B cell (primary cell): ENCODE measurements at regions not wholly inside any gene's neighbourhood (a gene's known extent, or its start where the extent isn't known, plus 50 kb on each side); places are given as distances from the start of the nearest gene placed in this dataset.

Source experiments
- ATAC-seq: fragments of 200-7000 bp; cut with Tn5 transposase; one replicate; pipeline ENCODE4 v1.10.0; 2021; ENCODE audit warnings: low read depth, mild to moderate bottlenecking, moderate number of reproducible peaks, moderate library complexity
- CTCF ChIA-PET: fragments of 350-600 bp; sonication (Branson Sonifier 250); formaldehyde crosslinking; loops from one replicate; lab custom pipeline; 2021; ENCODE audit warnings: antibody characterized with exemption, inconsistent platforms; lab: Charles Lee
- POLR2A ChIA-PET: fragments of 350-600 bp; sonication (Branson Sonifier 250); formaldehyde crosslinking; loops from one replicate; lab custom pipeline; 2021; ENCODE audit warnings: antibody characterized with exemption; lab: Charles Lee
- DNase-seq: peaks from one replicate; pipeline ENCODE4 v3.0.0; 2013
- H2AFZ ChIP-seq: 2 replicates; pipeline ENCODE4 v1.6.1; 2012; ENCODE audit warnings: mild to moderate bottlenecking, low read depth, low read length; ENCODE audit not compliant: insufficient read depth, poor library complexity, severe bottlenecking
- H3K27ac ChIP-seq, 2 donors: 1 replicate in 1 of 2; 2 replicates in 1 of 2; pipeline ENCODE4 v1.5.1; 2012 to 2013; ENCODE audit warnings: low read length in 2 of 2, mild to moderate bottlenecking in 2 of 2, moderate library complexity in 1 of 2
- H3K27me3 ChIP-seq, 4 experiments: fragments of 200-600 bp in 1 of 4; sonication (generic) in 1 of 4; replicated peaks in 1 of 4; 1 replicate in 2 of 4; 2 replicates in 2 of 4; pipeline versions ENCODE4 v1.6.1 to v1.7.0; 2013 to 2016; ENCODE audit warnings: low read length in 3 of 4, mild to moderate bottlenecking in 2 of 4, mixed read lengths in 1 of 4, moderate library complexity in 1 of 4; ENCODE audit not compliant: insufficient read depth in 4 of 4, control insufficient read depth in 3 of 4; ENCODE audit errors: control extremely low read depth in 1 of 4
- H3K36me3 ChIP-seq, 2 experiments: replicated peaks in 1 of 2; 1 replicate in 1 of 2; 2 replicates in 1 of 2; pipeline versions ENCODE4 v1.6.1 to v1.7.1; 2013; ENCODE audit warnings: low read length in 1 of 2; ENCODE audit not compliant: insufficient read depth in 2 of 2, control insufficient read depth in 1 of 2; ENCODE audit errors: control extremely low read depth in 1 of 2, extremely low read depth in 1 of 2
- H3K4me1 ChIP-seq, 2 donors: fragments of 200-600 bp in 1 of 2; sonication (generic) in 1 of 2; 1 replicate in 1 of 2; 2 replicates in 1 of 2; pipeline versions ENCODE4 v1.5.1 to v1.6.1; 2013 to 2017; ENCODE audit warnings: low read length in 2 of 2; ENCODE audit not compliant: control insufficient read depth in 2 of 2, insufficient read depth in 2 of 2
- H3K4me2 ChIP-seq: replicated peaks from 2 replicates; pipeline ENCODE3; 2012; ENCODE audit warnings: mild to moderate bottlenecking, low read depth, low read length; ENCODE audit not compliant: poor library complexity, severe bottlenecking
- H3K4me3 ChIP-seq, 5 experiments: fragments of 200-600 bp in 1 of 5; sonication (generic) in 1 of 5; 1 replicate in 3 of 5; 2 replicates in 2 of 5; pipeline versions ENCODE4 v1.5.1 to v1.7.0; 2011 to 2016; ENCODE audit warnings: low read length in 4 of 5, mild to moderate bottlenecking in 4 of 5, low read depth in 2 of 5, control low read depth in 1 of 5, moderate library complexity in 1 of 5; ENCODE audit not compliant: insufficient read depth in 1 of 5; ENCODE audit errors: control extremely low read depth in 1 of 5, extremely low read depth in 1 of 5
- H3K79me2 ChIP-seq: fragments of 200-600 bp; sonication (generic); one replicate; pipeline ENCODE4 v1.6.0; 2016; ENCODE audit warnings: low read length; ENCODE audit not compliant: control insufficient read depth, insufficient read depth
- H3K9ac ChIP-seq: fragments of 200-600 bp; sonication (generic); 2 replicates; pipeline ENCODE4 v1.6.1; 2017; ENCODE audit warnings: mild to moderate bottlenecking, low read length, moderate library complexity
- H3K9me3 ChIP-seq, 3 donors: one replicate each; pipeline versions ENCODE4 v1.6.1 to v1.7.1; 2013; ENCODE audit warnings: low read length in 2 of 3; ENCODE audit not compliant: control insufficient read depth in 2 of 3, insufficient read depth in 1 of 3; ENCODE audit errors: control extremely low read depth in 1 of 3
- H4K20me1 ChIP-seq: 2 replicates; pipeline ENCODE4 v1.6.0; 2012; ENCODE audit warnings: mild to moderate bottlenecking, low read length; ENCODE audit not compliant: insufficient read depth, control insufficient read depth, poor library complexity, severe bottlenecking
- H3K27ac Mint-ChIP-seq: one replicate; pipeline ENCODE4 v1.8.0; 2021; ENCODE audit warnings: mixed read lengths
- H3K27me3 Mint-ChIP-seq: one replicate; pipeline ENCODE4 v1.8.0; 2021; ENCODE audit warnings: mixed read lengths
- H3K4me1 Mint-ChIP-seq: one replicate; pipeline ENCODE4 v1.8.0; 2021; ENCODE audit warnings: mixed read lengths
- H3K4me3 Mint-ChIP-seq: one replicate; pipeline ENCODE4 v1.8.0; 2021; ENCODE audit warnings: mixed read lengths
- H3K9me3 Mint-ChIP-seq: one replicate; pipeline ENCODE4 v1.8.0; 2022; ENCODE audit warnings: mixed read lengths; ENCODE audit not compliant: insufficient read depth
- EZH2 ChIP-seq: IDR thresholded peaks from 2 replicates; pipeline ENCODE4 v1.6.1; 2012; ENCODE audit warnings: borderline replicate concordance, low read depth, mild to moderate bottlenecking, moderate library complexity, low read length; ENCODE audit not compliant: insufficient read depth, poor library complexity, severe bottlenecking
- WGBS: methylation state at CpG from one replicate; pipeline ENCODE4 v1.1.5; 2013; ENCODE audit warnings: missing lambda C conversion rate; ENCODE audit not compliant: insufficient coverage; 5-methylcytosine and 5-hydroxymethylcytosine counted together
- intact Hi-C: fragments of 100-400 bp; cut with micrococcal nuclease; formaldehyde crosslinking; loops from one replicate; pipeline ENCODE4 v1.10.0; 2022
- TF ChIP-seq, protein P1 (sequence below): fragments of 200-600 bp; IDR thresholded peaks from one replicate; pipeline ENCODE4 v1.8.0; 2022; ENCODE audit warnings: antibody characterized with exemption, mild to moderate bottlenecking

DNA sequence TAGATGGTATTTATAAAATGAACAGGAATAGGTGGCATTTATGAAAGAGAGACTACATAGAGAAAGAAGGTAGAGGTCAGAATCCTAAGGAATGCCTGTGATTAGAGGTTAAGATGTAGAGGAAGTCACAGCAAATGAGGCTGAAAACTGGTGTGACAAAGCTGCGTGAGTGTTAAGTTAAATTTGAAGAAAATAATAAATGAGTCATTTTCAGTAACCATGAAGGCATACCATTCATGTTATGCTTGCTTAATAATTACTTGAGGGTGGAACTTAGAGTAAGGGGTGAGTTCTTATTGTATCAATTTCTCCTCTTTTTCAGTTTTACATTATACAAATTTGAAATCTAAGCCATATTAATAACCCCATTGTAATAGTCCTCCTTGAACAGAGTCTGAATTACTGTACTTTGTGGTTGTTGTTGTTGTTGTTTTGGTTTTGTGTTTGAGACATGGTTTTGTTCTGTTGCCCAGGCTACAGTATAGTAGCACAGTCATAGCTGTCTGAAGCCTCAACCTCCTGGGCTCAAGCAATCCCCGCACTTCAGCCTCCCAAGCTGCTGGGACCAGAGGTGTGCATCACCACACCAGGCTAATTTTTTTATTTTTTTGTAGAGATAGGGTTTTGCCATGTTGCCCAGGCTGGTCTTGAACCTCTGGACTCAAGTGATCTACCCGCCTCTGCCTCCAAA lies 761.5 kb downstream of the GALC start:
- DNase-seq (no peak), ATAC-seq (no peak)
- H4K20me1 ChIP-seq: no peaks in the 10 kb centered on the region
- H3K4me2 ChIP-seq: no peak overlapping the region
- Mint-ChIP-seq H3K9me3 (peaks cover 14% of the 10 kb centered on the region), H3K4me3 (no peak overlapping the region), H3K4me1 (no peaks in the 10 kb centered on the region), H3K27ac (no peak overlapping the region), H3K27me3 (no peaks in the 10 kb centered on the region)
- no peak overlapping the region for H3K4me3 ChIP-seq
- intact Hi-C loops: no loop called here
- H3K27me3 ChIP-seq: no peaks in the 10 kb centered on the region
- H3K79me2 ChIP-seq: no peaks in the 10 kb centered on the region
- no peak overlapping the region for H2AFZ ChIP-seq
- H3K36me3 ChIP-seq: no peaks in the 10 kb centered on the region
- ChIA-PET POLR2A (no interaction called here), CTCF (no interaction called here)
- TF ChIP-seq EZH2: no peak
- TF ChIP-seq, protein P1, sequence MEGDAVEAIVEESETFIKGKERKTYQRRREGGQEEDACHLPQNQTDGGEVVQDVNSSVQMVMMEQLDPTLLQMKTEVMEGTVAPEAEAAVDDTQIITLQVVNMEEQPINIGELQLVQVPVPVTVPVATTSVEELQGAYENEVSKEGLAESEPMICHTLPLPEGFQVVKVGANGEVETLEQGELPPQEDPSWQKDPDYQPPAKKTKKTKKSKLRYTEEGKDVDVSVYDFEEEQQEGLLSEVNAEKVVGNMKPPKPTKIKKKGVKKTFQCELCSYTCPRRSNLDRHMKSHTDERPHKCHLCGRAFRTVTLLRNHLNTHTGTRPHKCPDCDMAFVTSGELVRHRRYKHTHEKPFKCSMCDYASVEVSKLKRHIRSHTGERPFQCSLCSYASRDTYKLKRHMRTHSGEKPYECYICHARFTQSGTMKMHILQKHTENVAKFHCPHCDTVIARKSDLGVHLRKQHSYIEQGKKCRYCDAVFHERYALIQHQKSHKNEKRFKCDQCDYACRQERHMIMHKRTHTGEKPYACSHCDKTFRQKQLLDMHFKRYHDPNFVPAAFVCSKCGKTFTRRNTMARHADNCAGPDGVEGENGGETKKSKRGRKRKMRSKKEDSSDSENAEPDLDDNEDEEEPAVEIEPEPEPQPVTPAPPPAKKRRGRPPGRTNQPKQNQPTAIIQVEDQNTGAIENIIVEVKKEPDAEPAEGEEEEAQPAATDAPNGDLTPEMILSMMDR: no peak
- no peak overlapping the region for H3K27ac ChIP-seq
- no CpG with 5 or more reads among the region's 3 CpGs for WGBS
- H3K9me3 ChIP-seq: peaks cover 0 to 11% (median 0%) of the 10 kb centered on the region in 3 donors
- no peak overlapping the region for H3K9ac ChIP-seq
- H3K4me1 ChIP-seq: no peaks in the 10 kb centered on the region

DNA sequence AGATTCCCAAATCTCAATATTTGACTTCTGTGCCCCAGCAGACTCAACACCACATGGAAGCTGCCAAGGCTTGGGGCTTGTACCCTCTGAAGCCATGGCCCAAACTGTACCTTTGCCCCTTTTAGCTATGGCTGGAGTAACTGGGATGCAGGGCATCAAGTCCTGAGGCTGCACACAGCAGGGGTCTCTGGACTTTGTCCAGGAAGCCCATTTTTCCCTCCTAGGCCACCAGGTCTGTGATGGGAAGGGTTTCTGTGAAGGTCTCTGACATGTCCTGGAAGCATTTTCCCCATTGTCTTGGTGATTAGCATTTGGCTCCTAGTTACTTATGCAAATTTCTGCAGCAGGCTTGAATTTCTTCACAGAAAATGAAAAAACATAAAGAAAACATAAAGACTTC lies 762.3 kb downstream of the GALC start:
- no peak for TF ChIP-seq EZH2
- TF ChIP-seq, protein P1: no peak
- intact Hi-C loops: no loop called here
- no peaks in the 10 kb centered on the region for H3K4me1 ChIP-seq
- H3K79me2 ChIP-seq: no peaks in the 10 kb centered on the region
- Mint-ChIP-seq H3K27me3 (no peaks in the 10 kb centered on the region), H3K27ac (no peak overlapping the region), H3K9me3 (peaks cover 14% of the 10 kb centered on the region), H3K4me1 (no peaks in the 10 kb centered on the region), H3K4me3 (no peak overlapping the region)
- H3K27me3 ChIP-seq: no peaks in the 10 kb centered on the region
- H3K4me3 ChIP-seq: no peak overlapping the region
- no peak overlapping the region for H3K4me2 ChIP-seq
- no peaks in the 10 kb centered on the region for H4K20me1 ChIP-seq
- H2AFZ ChIP-seq: no peak overlapping the region
- no peak overlapping the region for H3K9ac ChIP-seq
- H3K36me3 ChIP-seq: no peaks in the 10 kb centered on the region
- ChIA-PET CTCF (no interaction called here), POLR2A (no interaction called here)
- H3K9me3 ChIP-seq: peaks cover 0 to 11% (median 0%) of the 10 kb centered on the region in 3 donors
- DNase-seq (no peak), ATAC-seq (no peak)
- no peak overlapping the region for H3K27ac ChIP-seq
